ENCODE measurements at regions not wholly inside any gene's neighbourhood (a gene's known extent, or its start where the extent isn't known, plus 50 kb on each side); places are given as distances from the start of the nearest gene placed in this dataset.
A peak's percentile ranks its signal among the peaks of the same experiment; 100 is the strongest.
"Not testable (repeated sequence)": the region's sequence is repeated elsewhere in the genome, so short reads cannot be mapped to it uniquely, and the experiment has no call there.

- peaks cover 14% of the 10 kb centered on the region for H3K4me1 ChIP-seq
- H3K27me3 ChIP-seq, result no peaks in the 10 kb centered on the region
- H3K36me3 ChIP-seq, result no peaks in the 10 kb centered on the region
- H3K9me3 ChIP-seq, result no peaks in the 10 kb centered on the region
- peak overlapping the region; percentile 35 for H3K4me3 ChIP-seq (ENCODE audit: low read depth, low read length)
- DNase-seq, result peak; percentile 66
- TF ChIP-seq CTCF (IDR thresholded peaks at IDR 0.05; ENCODE audit: low read depth, low read length), result no peak
Measured at GRCh38 chr13:50485979-50486935, 357.2 kb downstream of the DLEU7 start.

- H3K27me3 ChIP-seq, result no peaks in the 10 kb centered on the region
- no peak overlapping the region for H3K4me3 ChIP-seq (ENCODE audit: low read depth, low read length)
- TF ChIP-seq CTCF (IDR thresholded peaks at IDR 0.05; ENCODE audit: low read depth, low read length), result no peak
- no peaks in the 10 kb centered on the region for H3K36me3 ChIP-seq
- no peak for DNase-seq
- no peaks in the 10 kb centered on the region for H3K4me1 ChIP-seq
- H3K9me3 ChIP-seq, result no peaks in the 10 kb centered on the region
Measured at GRCh38 chr13:50493683-50494082, 349.8 kb downstream of the DLEU7 start.

- Histone ChIP-seq H3K4me3 (ENCODE audit: low read depth, low read length) (no peak overlapping the region), H3K27me3 (no peaks in the 10 kb centered on the region), H3K9me3 (no peaks in the 10 kb centered on the region), H3K4me1 (no peaks in the 10 kb centered on the region), H3K36me3 (no peaks in the 10 kb centered on the region)
- no peak for DNase-seq
- no peak for TF ChIP-seq CTCF (IDR thresholded peaks at IDR 0.05; ENCODE audit: low read depth, low read length)
Measured at GRCh38 chr13:50494138-50494537, 349.4 kb downstream of the DLEU7 start.

GRCh38 chr13:50503212-50503611 is 340.3 kb downstream of the DLEU7 start:
- H3K4me1 ChIP-seq; H3K4me3 ChIP-seq (ENCODE audit: low read depth, low read length); H3K27me3 ChIP-seq; DNase-seq; H3K9me3 ChIP-seq; H3K36me3 ChIP-seq: not testable (repeated sequence)

- no peak overlapping the region for H3K4me3 ChIP-seq (ENCODE audit: low read depth, low read length)
- H3K36me3 ChIP-seq, result no peaks in the 10 kb centered on the region
- H3K9me3 ChIP-seq, result no peaks in the 10 kb centered on the region; the same call in 1 of the 2 replicates
- H3K27me3 ChIP-seq, result no peaks in the 10 kb centered on the region
- H3K4me1 ChIP-seq, result no peaks in the 10 kb centered on the region
- no peak for DNase-seq
- no peak for TF ChIP-seq CTCF (IDR thresholded peaks at IDR 0.05; ENCODE audit: low read depth, low read length)
Measured at GRCh38 chr13:50509167-50509566, 334.3 kb downstream of the DLEU7 start.

- DNase-seq, result no peak
- no peak for TF ChIP-seq CTCF (IDR thresholded peaks at IDR 0.05; ENCODE audit: low read depth, low read length)
- no peaks in the 10 kb centered on the region for H3K36me3 ChIP-seq
- no peaks in the 10 kb centered on the region; the same call in 1 of the 2 replicates for H3K9me3 ChIP-seq
- no peaks in the 10 kb centered on the region for H3K27me3 ChIP-seq
- H3K4me1 ChIP-seq, result no peaks in the 10 kb centered on the region
- H3K4me3 ChIP-seq (ENCODE audit: low read depth, low read length), result no peak overlapping the region
Measured at GRCh38 chr13:50509771-50510441, 333.6 kb downstream of the DLEU7 start.

- H3K9me3 ChIP-seq; H3K27me3 ChIP-seq; H3K4me1 ChIP-seq; H3K4me3 ChIP-seq (ENCODE audit: low read depth, low read length); H3K36me3 ChIP-seq; DNase-seq: not testable (repeated sequence)
Measured at GRCh38 chr13:50510885-50511545, 332.5 kb downstream of the DLEU7 start.
